BLaER1 (cell line): ENCODE measurements at regions not wholly inside any gene's neighbourhood (a gene's known extent, or its start where the extent isn't known, plus 50 kb on each side); places are given as distances from the start of the nearest gene placed in this dataset.

Experiments
- H3K27ac ChIP-seq: shearing (Covaris generic); formaldehyde crosslinking; 2 replicates; pipeline ENCODE4 v1.8.1; 2022
- H3K27me3 ChIP-seq: shearing (Covaris generic); formaldehyde crosslinking; 2 replicates; pipeline ENCODE4 v1.8.1; 2022
- H3K36me3 ChIP-seq: shearing (Covaris generic); formaldehyde crosslinking; 2 replicates; pipeline ENCODE4 v1.8.1; 2022
- H3K4me1 ChIP-seq: shearing (Covaris generic); formaldehyde crosslinking; 2 replicates; pipeline ENCODE4 v1.8.1; 2022
- H3K4me2 ChIP-seq: shearing (Covaris generic); formaldehyde crosslinking; 2 replicates; pipeline ENCODE4 v1.8.1; 2022
- H3K4me3 ChIP-seq: shearing (Covaris generic); formaldehyde crosslinking; 2 replicates; pipeline ENCODE4 v1.8.1; 2022
- H3K9ac ChIP-seq: shearing (Covaris generic); formaldehyde crosslinking; 2 replicates; pipeline ENCODE4 v1.8.1; 2022
- H3K9me3 ChIP-seq: shearing (Covaris generic); formaldehyde crosslinking; 2 replicates; pipeline ENCODE4 v1.8.1; 2022
- H4K20me1 ChIP-seq: shearing (Covaris generic); formaldehyde crosslinking; 2 replicates; pipeline ENCODE4 v1.8.1; 2022
- Cebpa-rat ChIP-seq: shearing (Covaris generic); IDR thresholded peaks from 2 replicates; pipeline ENCODE4 v1.8.1; 2022

DNA sequence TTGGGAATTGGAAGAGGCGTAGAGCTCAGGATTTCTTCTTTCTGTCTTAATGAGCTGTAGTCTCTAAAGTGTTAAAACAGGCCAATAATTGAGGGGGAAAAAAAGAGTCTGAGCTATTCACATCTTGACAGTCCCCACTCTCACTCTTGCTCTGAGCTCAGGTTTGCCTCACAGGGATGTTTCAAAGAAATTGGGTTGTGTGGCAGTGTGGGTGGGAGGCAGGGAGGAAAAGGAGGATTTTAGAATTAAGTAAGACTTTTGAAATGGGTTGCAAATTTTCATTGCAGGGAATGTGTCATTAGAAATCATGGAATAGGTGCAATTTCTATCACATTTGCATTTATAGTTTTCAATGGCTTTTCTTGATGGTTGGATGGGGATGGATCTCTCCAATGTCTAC is 338.8 kb upstream of the KIRREL3 start:
- Histone ChIP-seq H3K4me3 (no peak overlapping the region), H3K9ac (no peak overlapping the region), H3K27ac (no peak overlapping the region), H3K27me3 (no peaks in the 10 kb centered on the region), H3K4me2 (no peak overlapping the region), H3K36me3 (no peaks in the 10 kb centered on the region), H4K20me1 (no peaks in the 10 kb centered on the region), H3K9me3 (no peaks in the 10 kb centered on the region), H3K4me1 (peaks cover 7% of the 10 kb centered on the region)
- no peak for TF ChIP-seq Cebpa-rat

GRCh38 chr11:127338380-127339259 is 338.1 kb upstream of the KIRREL3 start:
- H3K9ac ChIP-seq = no peak overlapping the region
- TF ChIP-seq Cebpa-rat = no peak
- no peaks in the 10 kb centered on the region for H3K36me3 ChIP-seq
- H3K4me2 ChIP-seq = no peak overlapping the region
- no peak overlapping the region for H3K4me3 ChIP-seq
- H3K27ac ChIP-seq = no peak overlapping the region
- no peaks in the 10 kb centered on the region for H3K9me3 ChIP-seq
- H3K4me1 ChIP-seq = peaks cover 7% of the 10 kb centered on the region
- H4K20me1 ChIP-seq = no peaks in the 10 kb centered on the region
- H3K27me3 ChIP-seq = no peaks in the 10 kb centered on the region

GRCh38 chr11:127334466-127334865 is 333.9 kb upstream of the KIRREL3 start:
- no peak overlapping the region for H3K4me2 ChIP-seq
- no peaks in the 10 kb centered on the region for H3K36me3 ChIP-seq
- TF ChIP-seq Cebpa-rat = no peak
- H3K9ac ChIP-seq = no peak overlapping the region
- H3K27ac ChIP-seq = no peak overlapping the region
- H3K4me1 ChIP-seq = no peaks in the 10 kb centered on the region
- H3K9me3 ChIP-seq = no peaks in the 10 kb centered on the region
- no peak overlapping the region for H3K4me3 ChIP-seq
- H4K20me1 ChIP-seq = no peaks in the 10 kb centered on the region
- H3K27me3 ChIP-seq = no peaks in the 10 kb centered on the region

DNA sequence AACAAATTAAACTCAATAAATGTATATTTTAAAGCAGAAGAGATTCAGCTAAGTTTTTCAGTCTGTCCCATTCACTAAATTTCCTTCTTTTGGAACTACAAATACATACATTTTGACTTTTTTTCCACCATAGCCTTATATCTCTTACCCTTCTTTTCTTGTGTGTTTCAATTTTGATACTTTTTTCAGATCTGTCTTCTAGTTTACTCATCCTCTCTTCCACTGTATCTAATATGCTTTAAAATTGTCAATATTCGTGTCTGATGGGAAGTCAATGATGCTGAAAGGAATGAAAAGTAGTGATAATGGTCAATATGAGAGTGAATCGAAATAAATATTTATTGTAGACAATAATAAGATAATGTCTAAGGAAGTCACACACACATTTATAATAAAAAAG is 332.3 kb upstream of the KIRREL3 start:
- Histone ChIP-seq H4K20me1 (no peaks in the 10 kb centered on the region), H3K36me3 (no peaks in the 10 kb centered on the region), H3K9ac (no peak overlapping the region), H3K27ac (no peak overlapping the region), H3K4me3 (no peak overlapping the region), H3K4me1 (no peaks in the 10 kb centered on the region), H3K4me2 (no peak overlapping the region), H3K27me3 (no peaks in the 10 kb centered on the region), H3K9me3 (no peaks in the 10 kb centered on the region)
- no peak for TF ChIP-seq Cebpa-rat

- H3K27me3 ChIP-seq = no peaks in the 10 kb centered on the region
- no peak overlapping the region for H3K4me2 ChIP-seq
- no peak overlapping the region for H3K27ac ChIP-seq
- no peak overlapping the region for H3K4me3 ChIP-seq
- H4K20me1 ChIP-seq = no peaks in the 10 kb centered on the region
- no peaks in the 10 kb centered on the region for H3K4me1 ChIP-seq
- TF ChIP-seq Cebpa-rat = no peak
- no peaks in the 10 kb centered on the region for H3K9me3 ChIP-seq
- H3K9ac ChIP-seq = no peak overlapping the region
- no peaks in the 10 kb centered on the region for H3K36me3 ChIP-seq
Observed at GRCh38 chr11:127330044-127330443, 329.5 kb upstream of the KIRREL3 start.

DNA sequence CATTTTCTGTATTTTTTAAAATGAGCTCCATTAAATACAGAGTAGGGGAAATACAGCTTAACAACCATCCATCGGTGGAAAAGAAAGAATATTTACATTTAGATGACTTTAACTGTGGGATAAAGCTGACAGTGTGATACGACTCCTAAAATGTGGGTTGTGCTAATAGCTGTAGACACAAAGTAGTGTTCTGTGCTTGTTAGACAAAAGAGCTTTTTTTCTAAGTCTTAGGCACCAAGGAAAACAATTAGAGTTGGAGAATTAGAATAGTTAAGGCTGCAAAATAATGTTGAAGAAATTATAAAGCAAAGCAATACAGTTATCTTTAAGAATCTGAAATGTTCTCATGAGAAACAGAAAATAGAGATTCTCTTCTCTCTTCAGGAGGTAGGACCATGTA is 307.7 kb upstream of the KIRREL3 start:
- Histone ChIP-seq H3K9ac (no peak overlapping the region), H3K4me3 (no peak overlapping the region), H3K27me3 (no peaks in the 10 kb centered on the region), H4K20me1 (no peaks in the 10 kb centered on the region), H3K4me2 (no peak overlapping the region), H3K4me1 (no peaks in the 10 kb centered on the region), H3K9me3 (no peaks in the 10 kb centered on the region), H3K27ac (no peak overlapping the region), H3K36me3 (no peaks in the 10 kb centered on the region)
- no peak for TF ChIP-seq Cebpa-rat

- H3K4me1 ChIP-seq = no peaks in the 10 kb centered on the region
- H3K4me2 ChIP-seq = no peak overlapping the region
- H3K4me3 ChIP-seq = no peak overlapping the region
- TF ChIP-seq Cebpa-rat = no peak
- no peak overlapping the region for H3K27ac ChIP-seq
- H3K9ac ChIP-seq = no peak overlapping the region
- no peaks in the 10 kb centered on the region for H4K20me1 ChIP-seq
- H3K27me3 ChIP-seq = no peaks in the 10 kb centered on the region
- no peaks in the 10 kb centered on the region for H3K9me3 ChIP-seq
- H3K36me3 ChIP-seq = no peaks in the 10 kb centered on the region
Observed at GRCh38 chr11:127307700-127308099, 307.1 kb upstream of the KIRREL3 start.

- no peaks in the 10 kb centered on the region for H3K27me3 ChIP-seq
- no peaks in the 10 kb centered on the region for H3K4me1 ChIP-seq
- no peak overlapping the region for H3K27ac ChIP-seq
- H3K36me3 ChIP-seq = no peaks in the 10 kb centered on the region
- no peaks in the 10 kb centered on the region for H4K20me1 ChIP-seq
- no peak overlapping the region for H3K9ac ChIP-seq
- TF ChIP-seq Cebpa-rat = no peak
- H3K4me3 ChIP-seq = no peak overlapping the region
- H3K9me3 ChIP-seq = no peaks in the 10 kb centered on the region
- no peak overlapping the region for H3K4me2 ChIP-seq
Observed at GRCh38 chr11:127304634-127305033, 304.1 kb upstream of the KIRREL3 start.

GRCh38 chr11:127288926-127289325 is 288.4 kb upstream of the KIRREL3 start:
- no peaks in the 10 kb centered on the region for H3K36me3 ChIP-seq
- H3K27me3 ChIP-seq = no peaks in the 10 kb centered on the region
- TF ChIP-seq Cebpa-rat = no peak
- H3K9me3 ChIP-seq = peaks cover 9% of the 10 kb centered on the region
- H3K4me3 ChIP-seq = no peak overlapping the region
- H3K9ac ChIP-seq = no peak overlapping the region
- H4K20me1 ChIP-seq = no peaks in the 10 kb centered on the region
- H3K4me1 ChIP-seq = no peaks in the 10 kb centered on the region
- no peak overlapping the region for H3K4me2 ChIP-seq
- no peak overlapping the region for H3K27ac ChIP-seq

- Histone ChIP-seq H3K9me3 (no peaks in the 10 kb centered on the region), H3K4me2 (no peak overlapping the region), H3K4me3 (no peak overlapping the region), H3K27ac (no peak overlapping the region), H3K36me3 (no peaks in the 10 kb centered on the region), H3K27me3 (no peaks in the 10 kb centered on the region), H3K4me1 (no peaks in the 10 kb centered on the region), H3K9ac (no peak overlapping the region), H4K20me1 (no peaks in the 10 kb centered on the region)
- TF ChIP-seq Cebpa-rat = no peak
Observed at GRCh38 chr11:127281534-127281933, 281.0 kb upstream of the KIRREL3 start.
